GM21367 (cell line): ENCODE measurements at regions not wholly inside any gene's neighbourhood (a gene's known extent, or its start where the extent isn't known, plus 50 kb on each side); places are given as distances from the start of the nearest gene placed in this dataset.

Experiments
- ATAC-seq: cut with Tn5 transposase; IDR thresholded peaks from one replicate; pipeline ENCODE4 v1.9.1; 2021; ENCODE audit not compliant: unreplicated experiment

DNA sequence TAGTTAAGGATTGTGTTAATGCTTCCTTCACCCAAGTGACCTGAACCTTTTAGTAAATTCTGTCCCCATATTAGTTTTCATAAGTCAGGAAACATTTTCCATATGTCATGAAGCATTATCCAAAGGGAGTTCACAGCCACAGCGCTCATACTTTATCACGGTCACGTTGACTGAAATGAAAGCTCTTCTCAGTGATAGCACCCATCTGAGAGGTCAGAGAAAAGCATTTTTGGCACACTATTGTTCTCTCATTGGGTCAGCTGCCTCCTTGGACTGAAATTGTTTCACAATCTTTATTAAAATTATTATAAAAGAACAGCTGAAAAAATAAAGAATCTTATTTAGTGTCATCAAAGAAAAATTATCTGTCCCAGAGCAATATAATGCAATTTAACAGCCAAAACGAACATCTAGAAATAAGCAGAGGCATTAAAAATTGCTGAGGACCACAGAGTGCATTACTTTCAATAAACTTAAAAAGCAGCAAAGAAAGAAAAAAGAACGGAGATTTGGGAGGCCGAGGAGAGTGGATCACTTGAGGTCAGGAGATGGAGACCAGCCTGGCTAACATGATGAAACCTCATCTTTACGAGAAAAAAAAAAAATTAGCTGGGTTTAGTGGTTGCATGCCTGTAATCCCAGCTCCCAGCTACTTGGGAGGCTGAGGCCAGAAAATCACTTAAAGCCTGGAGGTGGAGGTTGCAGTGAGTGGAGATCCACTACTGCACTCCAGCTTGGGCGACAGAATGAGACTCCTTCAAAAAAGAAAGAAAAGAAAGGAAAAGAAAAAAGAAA is 680.8 kb upstream of the FAM241A start:
- ATAC-seq: no peak

DNA sequence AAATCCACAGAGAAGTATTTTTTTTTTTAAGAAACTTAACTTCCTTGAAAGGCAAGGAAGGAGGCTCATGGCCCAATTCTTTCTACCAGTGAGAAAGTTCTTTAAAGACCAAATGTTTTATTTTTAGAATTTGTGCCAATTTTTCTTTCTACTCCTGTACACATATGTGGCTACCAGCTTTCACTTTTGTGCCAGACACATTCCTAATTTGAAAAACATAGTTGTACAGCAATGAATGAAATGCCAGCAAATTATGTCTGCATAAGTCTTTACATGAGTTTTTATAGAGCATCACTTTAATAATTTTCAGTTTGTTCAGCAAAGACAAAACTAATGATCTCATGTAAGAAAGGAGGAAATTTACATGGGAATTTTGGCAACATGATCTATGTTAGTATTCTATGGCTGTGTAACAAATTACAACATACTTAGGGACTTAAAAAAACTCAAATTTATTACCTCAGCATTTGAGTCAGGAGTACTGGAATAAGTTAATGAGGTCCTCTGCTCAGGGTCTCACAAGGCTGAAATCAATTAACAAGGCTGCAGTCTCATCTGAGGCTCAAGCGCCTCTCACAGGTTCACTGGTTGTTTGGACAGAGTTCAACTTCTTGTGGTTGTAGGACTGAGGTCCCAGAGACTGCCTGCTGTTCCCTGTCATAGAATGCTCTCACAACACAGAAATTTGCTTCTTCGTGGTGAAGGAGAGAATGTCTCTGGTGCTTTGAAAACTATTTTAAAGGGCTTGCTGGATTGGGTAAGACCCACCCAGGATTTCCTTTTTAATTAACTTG is 678.2 kb upstream of the FAM241A start:
- no peak for ATAC-seq

DNA sequence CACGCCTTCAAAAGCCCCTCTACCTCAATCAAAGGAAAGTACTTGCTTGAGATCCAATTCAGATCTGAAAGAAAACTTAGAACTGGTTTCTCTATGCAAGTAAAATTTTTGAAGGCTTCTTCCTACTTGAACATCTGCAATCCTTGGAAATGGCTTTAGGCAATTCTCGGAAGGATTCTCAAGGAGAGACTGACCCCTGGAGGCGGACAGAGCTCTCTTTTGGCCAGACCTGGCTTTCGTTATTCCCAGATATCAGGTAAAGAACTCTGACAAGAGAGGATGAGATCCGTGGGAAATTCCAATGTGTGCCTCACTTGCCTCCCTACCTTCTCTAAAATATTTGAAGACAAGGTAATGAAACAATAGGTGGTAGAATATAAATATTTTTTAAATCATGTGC is 670.3 kb upstream of the FAM241A start:
- ATAC-seq: no peak

DNA sequence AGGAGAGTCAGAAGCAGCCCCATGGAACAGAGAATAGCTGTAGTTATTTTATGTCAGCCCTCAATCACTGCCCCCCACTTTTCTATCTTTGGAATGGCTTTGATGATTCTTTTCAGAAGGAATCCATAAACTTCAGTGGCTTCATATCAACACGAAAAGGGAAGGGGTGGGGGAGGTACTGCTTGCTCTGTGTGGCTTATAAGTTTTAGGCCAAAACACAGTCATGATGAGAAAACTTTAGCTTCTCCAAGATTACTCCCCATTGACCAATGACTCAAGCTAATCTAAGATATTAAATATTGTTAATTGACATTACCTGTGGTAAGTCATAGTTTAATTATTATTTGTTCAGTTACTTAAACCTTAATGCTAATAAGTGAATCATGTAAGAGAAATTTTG is 669.6 kb upstream of the FAM241A start:
- no peak for ATAC-seq

DNA sequence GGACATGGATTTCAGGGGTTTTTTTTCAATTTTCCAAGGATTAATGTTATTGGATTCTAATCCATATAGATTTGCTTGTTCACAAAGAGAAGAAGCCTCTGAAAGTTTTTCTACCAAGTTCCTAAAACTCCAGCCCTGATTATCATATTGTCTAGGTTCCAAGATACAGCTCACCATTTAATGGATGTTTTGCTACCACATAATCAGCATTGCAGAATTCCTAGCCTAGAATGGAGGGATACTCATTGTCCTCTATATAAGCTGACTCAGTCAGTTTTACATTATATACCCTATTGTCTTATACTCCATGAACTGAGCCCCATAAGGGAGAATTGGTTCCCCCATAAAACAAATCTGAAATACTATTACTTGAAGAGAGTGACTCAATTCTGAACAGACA is 664.7 kb upstream of the FAM241A start:
- no peak for ATAC-seq

DNA sequence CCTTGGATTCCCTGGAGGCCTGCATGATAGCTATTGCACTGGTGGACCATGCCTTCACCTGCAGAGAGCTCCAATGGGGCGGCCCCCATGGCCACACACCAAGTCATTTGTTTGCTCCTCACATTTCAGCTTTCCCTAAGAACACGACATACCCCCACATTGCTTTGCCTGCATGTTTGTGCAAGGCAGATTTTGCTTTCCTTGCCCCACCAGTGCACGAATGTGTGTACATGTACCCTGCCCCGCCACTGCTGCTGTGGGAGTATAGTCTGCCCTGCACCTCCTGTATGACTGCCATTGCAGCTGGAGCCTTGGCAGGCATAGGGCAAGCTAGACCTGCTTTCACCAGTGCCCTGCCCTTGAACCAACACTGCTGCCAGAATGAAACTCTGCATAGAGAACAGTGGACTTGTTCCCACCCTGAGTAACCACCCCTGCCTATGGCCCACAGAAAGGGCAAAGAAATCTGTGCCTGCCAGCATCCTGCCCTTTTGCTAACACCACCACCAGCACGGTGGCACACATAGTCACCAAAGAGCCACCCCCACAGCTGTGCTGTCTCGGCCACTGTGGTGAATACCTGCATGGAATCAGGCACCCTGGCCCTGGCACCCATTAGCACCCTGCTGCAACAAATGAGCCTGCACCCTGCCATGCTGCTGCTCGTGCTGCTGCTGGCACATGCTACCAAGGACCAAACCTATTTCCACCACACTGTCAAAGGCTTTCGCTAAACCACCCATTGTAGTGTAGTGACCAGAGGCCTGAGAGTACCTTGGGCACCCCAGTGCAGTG is 661.7 kb upstream of the FAM241A start:
- ATAC-seq: no peak

DNA sequence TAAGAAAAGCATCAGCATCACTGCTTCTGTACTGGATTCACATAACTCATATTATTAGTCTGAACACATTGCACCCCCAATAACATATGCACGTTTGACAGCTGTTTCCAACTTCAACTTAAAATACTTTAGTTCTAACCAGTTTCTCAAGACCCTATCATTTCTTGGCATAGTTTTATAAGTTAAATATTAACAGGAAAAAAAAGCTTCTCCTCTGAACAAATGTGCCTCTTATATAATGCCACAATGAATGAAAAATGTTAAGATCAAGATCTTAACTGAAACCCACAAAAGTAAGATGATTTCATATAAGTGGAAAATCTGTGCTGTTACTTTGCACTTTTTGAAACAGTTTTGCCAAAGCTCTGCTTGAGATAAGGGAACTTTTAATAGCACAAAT is 652.8 kb upstream of the FAM241A start:
- ATAC-seq: no peak

DNA sequence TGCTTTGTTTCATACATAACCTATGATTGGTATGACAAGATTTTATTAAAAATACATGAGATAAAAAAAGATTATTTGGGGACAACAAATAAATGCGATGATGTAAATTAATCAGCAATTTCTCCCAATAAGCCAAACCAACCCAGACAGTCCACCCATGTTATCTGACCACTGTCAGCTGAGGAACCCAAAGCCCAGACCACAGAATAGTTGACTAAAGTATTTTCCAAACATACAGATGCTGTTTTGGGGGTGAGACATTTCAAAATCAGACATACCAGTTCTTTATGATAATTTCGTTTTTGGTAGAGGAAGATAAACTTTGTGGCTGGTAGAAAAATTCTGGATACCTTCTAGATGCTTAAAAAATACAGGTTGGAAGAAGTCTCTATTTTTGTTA is 650.8 kb upstream of the FAM241A start:
- no peak for ATAC-seq

DNA sequence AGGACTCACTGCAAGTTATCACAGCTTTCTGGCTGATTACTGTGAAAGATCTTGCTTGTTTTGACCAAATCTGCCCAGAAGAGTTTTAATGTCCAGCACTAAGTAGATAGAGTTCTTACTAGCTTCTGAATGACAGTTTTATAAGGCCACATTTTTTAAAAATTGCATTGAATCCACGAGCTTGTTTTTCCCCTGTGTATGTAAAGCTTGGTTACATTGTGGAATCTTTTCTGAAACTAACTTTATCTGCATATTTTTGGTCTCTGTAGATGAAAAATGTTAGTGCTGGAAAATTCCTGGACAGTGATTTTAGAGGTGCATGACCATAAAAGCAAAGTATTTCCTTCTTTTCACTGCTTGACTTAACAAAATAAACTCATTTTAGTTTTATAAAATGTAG is 650.3 kb upstream of the FAM241A start:
- no peak for ATAC-seq

DNA sequence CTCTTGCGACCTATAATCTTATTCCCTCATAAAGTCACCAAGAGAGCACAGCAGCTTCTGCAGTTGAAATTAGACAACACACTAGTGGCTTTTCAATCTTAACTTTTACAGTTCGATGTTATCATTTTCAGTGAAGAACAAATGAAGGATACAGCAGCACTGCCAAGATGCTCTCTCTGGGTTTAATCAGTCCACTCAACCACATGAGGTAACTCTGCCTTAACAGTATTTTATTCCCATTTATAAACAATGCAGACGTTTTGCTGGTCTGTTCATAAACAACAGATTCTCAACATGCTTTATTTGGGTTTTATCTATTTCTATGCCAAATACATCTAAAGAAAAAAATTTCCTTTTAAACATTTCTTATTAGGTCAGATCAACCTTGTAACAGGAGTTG is 646.0 kb upstream of the FAM241A start:
- no peak for ATAC-seq

DNA sequence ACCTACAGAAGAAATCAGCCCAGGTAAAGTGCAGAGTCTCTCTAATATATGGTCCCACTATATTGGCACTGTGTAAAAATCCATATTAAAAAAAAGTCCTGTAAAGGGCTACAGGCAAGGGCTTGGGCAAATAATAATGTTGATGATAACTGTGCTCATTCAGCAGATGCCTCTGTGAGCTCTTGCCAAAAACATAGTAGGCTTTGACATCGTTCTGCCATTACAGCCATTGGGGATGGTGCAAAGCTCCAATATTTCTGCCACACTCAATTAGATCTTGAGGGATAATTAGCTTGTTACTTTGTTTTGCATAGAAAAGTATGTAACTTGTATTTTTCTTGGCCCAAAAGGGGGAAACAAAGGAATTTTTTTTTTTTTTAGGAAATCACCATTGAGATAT is 645.5 kb upstream of the FAM241A start:
- ATAC-seq: no peak

DNA sequence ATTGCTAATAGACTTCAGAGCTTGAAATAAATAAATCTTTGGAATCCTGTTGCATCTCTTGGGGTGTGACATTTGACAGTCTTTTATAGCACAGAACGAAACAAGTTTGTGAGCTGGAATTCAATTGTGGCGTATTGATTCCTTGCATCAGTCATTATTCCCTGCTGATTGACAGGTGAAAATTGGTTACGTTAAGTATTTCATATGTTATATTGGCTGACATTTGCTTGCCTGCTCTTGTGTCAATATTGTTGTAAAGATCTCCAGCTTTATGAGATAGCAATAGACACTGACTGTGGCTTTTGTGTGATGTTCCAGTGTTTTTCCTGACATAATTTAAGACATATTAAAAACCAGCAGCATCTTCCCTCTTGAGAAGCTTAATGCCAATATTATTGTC is 644.4 kb upstream of the FAM241A start:
- no peak for ATAC-seq

DNA sequence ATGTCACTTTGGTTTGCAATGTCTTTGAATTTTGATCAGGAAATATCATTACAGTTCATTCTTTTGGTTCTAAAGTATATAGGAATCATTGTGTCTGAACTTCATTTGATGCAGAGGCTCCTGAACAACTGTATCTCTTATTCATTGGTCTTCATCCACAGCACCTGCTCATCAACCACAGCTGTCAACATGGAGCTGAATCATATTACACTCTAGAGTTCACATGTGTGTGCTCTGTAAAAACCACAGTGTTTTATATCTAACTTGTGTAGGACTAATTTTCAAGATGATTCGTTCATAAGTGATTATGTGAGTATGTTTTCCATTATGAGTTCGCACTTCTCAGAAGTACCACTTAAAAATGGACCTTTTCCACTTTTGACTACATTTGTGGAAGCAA is 643.3 kb upstream of the FAM241A start:
- ATAC-seq: no peak

DNA sequence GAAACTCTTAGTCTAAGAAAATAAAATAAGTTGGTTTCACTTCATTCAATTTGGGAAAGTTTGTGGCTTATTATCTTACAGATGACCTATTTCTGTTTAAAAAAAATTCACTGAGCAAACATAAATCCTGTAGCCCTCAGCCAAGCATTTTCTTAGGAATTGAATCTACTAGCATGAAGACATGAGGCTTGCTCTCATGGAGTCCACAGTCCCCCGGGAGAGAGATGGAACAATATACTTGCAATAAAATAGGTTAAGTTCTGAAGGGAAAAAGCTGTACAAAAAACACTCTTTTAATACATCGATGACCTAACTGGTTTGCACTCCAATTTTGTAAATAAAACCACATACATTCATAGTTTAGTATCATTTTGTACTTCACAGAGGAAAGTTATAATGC is 642.6 kb upstream of the FAM241A start:
- ATAC-seq: no peak

DNA sequence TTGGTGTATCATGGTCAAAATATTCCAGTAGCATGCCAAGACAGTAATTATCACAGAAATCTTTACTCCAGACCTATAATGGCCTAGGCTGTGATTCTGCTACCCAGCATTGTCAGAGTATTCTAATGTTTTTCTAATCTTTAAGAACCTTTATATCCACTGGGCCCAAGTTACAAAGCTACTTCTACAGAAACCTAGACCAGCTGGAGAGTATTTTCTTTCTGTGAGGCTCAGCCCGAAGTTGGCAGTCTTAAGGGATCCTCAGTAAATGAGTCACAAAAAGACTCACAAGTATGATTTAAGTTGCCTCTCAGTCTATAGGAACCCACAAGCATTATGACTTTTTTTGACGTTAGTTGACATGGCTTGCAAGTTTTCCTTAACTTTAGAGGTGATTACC is 638.5 kb upstream of the FAM241A start:
- no peak for ATAC-seq

DNA sequence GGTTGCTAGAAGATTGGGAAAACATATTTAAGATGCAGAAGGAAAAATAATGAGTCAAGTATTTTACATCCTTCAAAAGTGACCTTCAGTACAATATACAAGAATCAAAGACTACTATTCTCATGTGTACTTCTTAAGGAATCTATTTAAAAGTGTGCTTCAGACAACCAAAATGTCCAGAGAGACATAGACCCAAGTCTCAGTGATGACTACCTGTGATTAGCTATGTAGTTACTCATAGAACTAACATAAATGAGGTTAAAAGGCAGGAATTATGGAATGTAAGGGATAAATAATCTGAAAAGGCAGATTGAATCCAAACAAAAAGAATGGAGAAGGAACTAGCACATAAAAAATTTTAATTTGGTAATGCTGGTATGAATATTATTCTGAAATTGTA is 634.7 kb upstream of the FAM241A start:
- ATAC-seq: no peak

DNA sequence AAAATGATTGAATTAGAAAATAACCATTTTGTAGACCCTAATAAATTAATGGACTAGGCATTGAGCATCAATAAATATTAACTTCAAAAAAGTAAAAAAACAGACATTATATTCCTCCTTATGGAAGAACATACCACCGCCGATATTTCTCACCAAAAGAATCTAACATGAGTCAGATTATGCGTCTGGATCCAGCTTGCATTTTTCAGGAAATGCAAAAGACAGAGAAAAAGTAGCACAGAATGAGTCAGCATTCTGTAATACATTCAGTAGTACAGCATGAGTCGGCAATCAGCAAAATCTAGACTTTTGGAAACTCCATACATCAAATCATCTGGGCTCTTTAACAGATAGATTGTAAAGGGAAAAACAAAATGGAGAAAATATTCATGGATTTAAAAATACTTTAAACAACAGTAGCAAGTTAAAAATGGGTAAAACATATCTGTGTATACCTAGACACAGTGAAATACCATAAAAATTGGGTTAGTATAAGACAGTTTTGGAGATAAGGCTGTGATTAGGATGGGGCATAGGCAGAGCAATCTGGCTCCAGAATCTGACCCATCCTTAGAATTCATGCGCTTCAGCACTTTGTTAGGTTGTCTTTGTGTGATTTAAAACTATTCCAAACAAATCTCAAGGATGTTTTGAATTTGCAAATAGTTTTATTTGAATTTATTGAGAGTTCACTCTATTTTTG is 633.0 kb upstream of the FAM241A start:
- no peak for ATAC-seq

DNA sequence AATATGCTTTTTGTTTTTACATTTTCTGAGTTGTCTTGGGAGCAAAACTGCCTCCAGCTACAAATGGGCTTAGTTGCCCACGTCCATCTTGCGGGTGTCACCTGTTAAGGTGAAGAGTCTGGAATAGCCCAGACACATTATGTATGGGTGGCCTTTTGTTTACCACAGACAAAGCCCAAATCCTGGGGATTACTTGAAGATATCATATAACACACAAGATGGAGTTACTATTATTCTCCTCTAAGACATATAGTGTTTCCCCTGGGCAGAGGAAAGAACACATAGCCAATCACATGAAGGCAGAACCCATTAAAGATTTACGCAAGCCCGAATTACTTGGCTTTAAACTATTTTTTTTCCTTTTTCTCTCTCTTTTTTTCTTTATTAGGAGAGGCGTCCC is 625.6 kb upstream of the FAM241A start:
- ATAC-seq: no peak

DNA sequence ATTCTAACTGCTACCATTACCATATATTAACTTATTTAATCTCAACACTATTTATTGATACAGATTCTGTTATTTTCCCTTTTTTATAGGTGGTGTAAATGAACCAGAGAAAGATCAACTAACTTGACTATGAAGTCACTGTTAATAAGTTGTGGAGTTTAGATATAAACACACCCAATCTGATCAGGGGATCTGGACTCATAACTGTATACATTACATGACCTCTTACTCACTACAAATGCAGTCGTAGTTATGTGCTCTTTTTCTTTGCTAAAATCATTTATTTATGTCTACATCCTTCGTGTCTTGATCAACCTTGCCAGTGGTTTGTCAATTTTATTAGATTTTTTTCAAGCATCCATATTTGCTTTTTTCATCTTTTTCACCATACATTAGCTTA is 614.8 kb upstream of the FAM241A start:
- no peak for ATAC-seq

DNA sequence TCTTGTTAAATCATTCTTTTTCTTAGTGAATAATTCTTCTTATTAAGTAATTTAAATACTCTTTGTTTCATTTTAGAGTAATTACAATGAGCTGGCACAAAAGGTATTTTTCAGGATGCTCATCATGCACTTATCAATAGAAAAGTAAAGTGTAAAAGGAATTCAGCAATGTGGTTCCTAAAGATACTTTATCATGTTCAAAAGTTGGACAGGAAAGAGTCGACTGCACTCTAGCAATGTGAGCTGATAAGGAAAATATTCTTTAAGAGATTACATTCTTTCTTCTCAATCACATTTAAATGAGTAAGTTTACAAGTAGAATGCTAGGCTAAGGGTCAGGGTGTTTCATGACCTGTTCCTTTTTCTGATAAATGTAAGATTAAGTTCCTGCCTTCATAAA is 609.5 kb upstream of the FAM241A start:
- ATAC-seq: no peak

DNA sequence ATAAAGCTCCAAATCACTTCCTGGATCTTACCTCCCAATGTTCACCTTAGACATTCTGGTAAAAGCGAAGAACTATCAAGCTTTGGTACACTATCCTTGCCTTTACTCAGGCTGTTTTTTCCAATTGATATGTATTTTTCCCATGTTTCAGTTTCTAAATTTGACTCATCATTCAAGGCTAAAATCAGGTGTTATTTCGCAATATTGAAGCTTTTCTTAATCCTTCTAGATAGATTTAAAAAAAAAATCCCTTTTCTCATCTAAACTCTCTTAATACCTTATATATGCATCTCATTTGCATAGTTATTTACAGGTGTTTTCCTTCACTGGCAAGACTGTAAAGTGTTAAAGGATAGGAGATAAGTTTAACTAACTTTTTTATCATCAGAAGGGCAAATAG is 608.1 kb upstream of the FAM241A start:
- no peak for ATAC-seq
